Fibroblast of pulmonary artery (primary cell): ENCODE measurements at regions not wholly inside any gene's neighbourhood (a gene's known extent, or its start where the extent isn't known, plus 50 kb on each side); places are given as distances from the start of the nearest gene placed in this dataset.
"Not testable (repeated sequence)": the region's sequence is repeated elsewhere in the genome, so short reads cannot be mapped to it uniquely, and the experiment has no call there.

Experiments used
- DNase-seq: peaks from one replicate; pipeline ENCODE4 v3.0.0-alpha.2; 2010; ENCODE audit warnings: low read depth
- H3K4me3 ChIP-seq: replicated peaks from 2 replicates; pipeline ENCODE4 v1.5.1; 2011; ENCODE audit warnings: low read depth, mild to moderate bottlenecking, control low read depth, low read length, moderate library complexity
- TF ChIP-seq, protein P1 (sequence below): IDR thresholded peaks from 2 replicates; pipeline ENCODE4 v1.5.1; 2011; ENCODE audit warnings: mild to moderate bottlenecking, control low read depth, low read length, inconsistent platforms; ENCODE audit errors: missing control alignments

DNA sequence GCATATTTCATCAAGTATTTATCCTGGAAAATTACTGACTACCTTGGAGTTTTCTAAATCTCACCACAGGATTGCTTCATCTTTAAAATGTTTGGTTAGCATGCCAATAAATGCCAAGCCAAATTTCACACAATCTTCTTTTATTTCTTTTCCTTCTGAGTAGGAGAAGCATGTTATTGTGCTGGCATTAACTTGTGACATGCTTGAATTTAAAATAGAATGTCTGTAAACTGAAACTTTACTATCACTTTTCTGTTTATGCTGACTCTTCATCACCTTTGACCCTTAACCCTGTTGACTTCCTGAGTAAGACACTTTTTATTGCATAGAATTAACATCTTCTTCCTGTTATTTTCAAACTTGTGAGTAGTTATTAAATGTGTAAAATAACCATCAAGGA is 56.2 kb upstream of the LRRTM4 start:
- no peak for DNase-seq
- no peak overlapping the region for H3K4me3 ChIP-seq

GRCh38 chr2:77579076-77579769 is 57.0 kb upstream of the LRRTM4 start:
- DNase-seq: no peak
- TF ChIP-seq, protein P1, sequence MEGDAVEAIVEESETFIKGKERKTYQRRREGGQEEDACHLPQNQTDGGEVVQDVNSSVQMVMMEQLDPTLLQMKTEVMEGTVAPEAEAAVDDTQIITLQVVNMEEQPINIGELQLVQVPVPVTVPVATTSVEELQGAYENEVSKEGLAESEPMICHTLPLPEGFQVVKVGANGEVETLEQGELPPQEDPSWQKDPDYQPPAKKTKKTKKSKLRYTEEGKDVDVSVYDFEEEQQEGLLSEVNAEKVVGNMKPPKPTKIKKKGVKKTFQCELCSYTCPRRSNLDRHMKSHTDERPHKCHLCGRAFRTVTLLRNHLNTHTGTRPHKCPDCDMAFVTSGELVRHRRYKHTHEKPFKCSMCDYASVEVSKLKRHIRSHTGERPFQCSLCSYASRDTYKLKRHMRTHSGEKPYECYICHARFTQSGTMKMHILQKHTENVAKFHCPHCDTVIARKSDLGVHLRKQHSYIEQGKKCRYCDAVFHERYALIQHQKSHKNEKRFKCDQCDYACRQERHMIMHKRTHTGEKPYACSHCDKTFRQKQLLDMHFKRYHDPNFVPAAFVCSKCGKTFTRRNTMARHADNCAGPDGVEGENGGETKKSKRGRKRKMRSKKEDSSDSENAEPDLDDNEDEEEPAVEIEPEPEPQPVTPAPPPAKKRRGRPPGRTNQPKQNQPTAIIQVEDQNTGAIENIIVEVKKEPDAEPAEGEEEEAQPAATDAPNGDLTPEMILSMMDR: no peak
- H3K4me3 ChIP-seq: no peak overlapping the region

More for the DNA sequence above, 56.2 kb upstream of the LRRTM4 start:
- TF ChIP-seq, protein P1: no peak

GRCh38 chr2:77588438-77588837 is 66.3 kb upstream of the LRRTM4 start:
- DNase-seq: no peak
- TF ChIP-seq, protein P1: no peak

GRCh38 chr2:77590298-77590917 is 68.2 kb upstream of the LRRTM4 start:
- H3K4me3 ChIP-seq: no peak overlapping the region
- DNase-seq: no peak
- TF ChIP-seq, protein P1: no peak

More at GRCh38 chr2:77588438-77588837, 66.3 kb upstream of the LRRTM4 start:
- no peak overlapping the region for H3K4me3 ChIP-seq

DNA sequence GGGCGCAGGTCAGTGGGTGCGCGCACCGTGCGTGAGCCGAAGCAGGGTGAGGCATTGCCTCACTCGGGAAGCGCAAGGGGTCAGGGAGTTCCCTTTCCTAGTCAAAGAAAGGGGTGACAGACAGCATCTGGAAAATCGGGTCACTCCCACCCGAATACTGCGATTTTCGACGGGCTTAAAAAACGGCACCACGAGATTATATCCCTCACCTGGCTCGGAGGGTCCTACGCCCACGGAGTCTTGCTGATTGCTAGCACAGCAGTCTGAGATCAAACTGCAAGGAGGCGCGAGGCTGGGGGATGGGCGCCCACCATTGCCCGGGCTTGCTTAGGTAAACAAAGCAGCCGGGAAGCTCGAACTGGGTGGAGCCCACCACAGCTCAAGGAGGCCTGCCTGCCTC is 70.8 kb upstream of the LRRTM4 start:
- not testable (repeated sequence) for H3K4me3 ChIP-seq, DNase-seq

- TF ChIP-seq, protein P1: no peak
- no peak for DNase-seq
- no peak overlapping the region for H3K4me3 ChIP-seq
These were observed 80.6 kb upstream of the LRRTM4 start for GRCh38 chr2:77602771-77603170.

DNA sequence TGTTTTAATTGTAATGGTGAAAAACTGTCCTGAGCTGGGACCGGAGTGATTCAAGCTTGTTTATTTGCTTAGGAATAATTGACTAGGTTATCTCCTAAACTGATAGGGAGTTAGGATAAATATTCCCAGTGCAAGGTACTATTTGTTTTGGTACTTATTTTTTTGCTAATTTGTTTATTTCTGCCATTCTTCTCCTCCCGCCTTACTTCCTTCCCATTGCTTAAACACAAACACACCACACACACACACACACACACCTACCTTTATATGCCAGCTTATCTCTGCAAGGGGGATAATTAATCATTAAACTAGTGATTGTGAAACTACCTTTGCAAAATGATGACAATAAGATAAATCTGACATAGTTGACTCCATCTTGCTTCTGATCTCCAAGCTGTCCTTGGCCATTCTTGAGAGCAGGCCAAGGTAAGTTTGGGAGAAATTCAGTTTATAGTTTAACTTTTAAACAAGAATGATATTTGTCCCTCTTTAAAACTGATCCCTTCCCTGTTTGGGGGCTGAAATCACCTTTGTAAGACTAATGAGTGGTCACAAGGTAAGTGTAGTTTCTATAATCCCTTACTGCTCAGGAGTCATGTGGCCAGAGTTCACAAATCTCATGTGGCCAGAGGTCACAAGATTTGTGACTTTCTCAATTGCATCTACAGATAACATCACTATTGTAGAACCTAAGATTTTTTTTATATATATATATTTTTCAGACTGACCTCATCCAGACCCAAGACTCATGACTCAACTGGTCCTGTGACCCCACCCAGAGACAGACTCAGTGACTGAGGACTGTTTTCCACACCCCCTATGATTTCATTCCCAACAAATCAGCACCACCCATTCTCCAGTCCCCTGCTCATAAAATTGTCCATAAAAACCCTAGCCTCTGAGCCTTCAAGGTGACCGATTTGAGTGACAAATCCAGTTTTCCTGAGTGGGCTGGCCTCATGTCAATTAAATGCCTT is 83.1 kb upstream of the LRRTM4 start:
- TF ChIP-seq, protein P1: no peak
- DNase-seq: no peak
- no peak overlapping the region for H3K4me3 ChIP-seq
